ENCODE measurements at regions not wholly inside any gene's neighbourhood (a gene's known extent, or its start where the extent isn't known, plus 50 kb on each side); places are given as distances from the start of the nearest gene placed in this dataset.

GRCh38 chr5:3321119-3321760, 274.4 kb upstream of the IRX1 start:
- DNase-seq (no peak), ATAC-seq (no peak)

GRCh38 chr5:3320317-3320875, 275.2 kb upstream of the IRX1 start:
- no peak for DNase-seq
- no peak for ATAC-seq

GRCh38 chr5:3317051-3317795, 278.4 kb upstream of the IRX1 start:
- ATAC-seq (no peak), DNase-seq (no peak)

- no peak for ATAC-seq
- DNase-seq = no peak
Measured at GRCh38 chr5:3313569-3313968, 282.1 kb upstream of the IRX1 start.

GRCh38 chr5:3312299-3312698, 283.3 kb upstream of the IRX1 start:
- no peak for DNase-seq
- ATAC-seq = no peak

- ATAC-seq (no peak), DNase-seq (no peak)
Measured at GRCh38 chr5:3311433-3311832, 284.2 kb upstream of the IRX1 start.

- DNase-seq = no peak
- ATAC-seq = no peak
Measured at GRCh38 chr5:3310541-3311261, 284.9 kb upstream of the IRX1 start.

GRCh38 chr5:3309538-3309937, 286.1 kb upstream of the IRX1 start:
- ATAC-seq (no peak), DNase-seq (no peak)

GRCh38 chr5:3307982-3308621, 287.5 kb upstream of the IRX1 start:
- DNase-seq (no peak), ATAC-seq (no peak)

- DNase-seq = no peak
- ATAC-seq = no peak
Measured at GRCh38 chr5:3305432-3305831, 290.2 kb upstream of the IRX1 start.

GRCh38 chr5:3304346-3304745, 291.3 kb upstream of the IRX1 start:
- ATAC-seq (no peak), DNase-seq (no peak)

- no peak for ATAC-seq
Measured at GRCh38 chr5:3303777-3304176, 291.9 kb upstream of the IRX1 start.

GRCh38 chr5:3302228-3302627, 293.4 kb upstream of the IRX1 start:
- no peak for DNase-seq
- no peak for ATAC-seq

More at GRCh38 chr5:3303777-3304176, 291.9 kb upstream of the IRX1 start:
- DNase-seq = no peak

- DNase-seq (no peak), ATAC-seq (no peak)
Measured at GRCh38 chr5:3301306-3301705, 294.3 kb upstream of the IRX1 start.

GRCh38 chr5:3300726-3301125, 294.9 kb upstream of the IRX1 start:
- no peak for DNase-seq
- ATAC-seq = no peak

GRCh38 chr5:3299441-3299840, 296.2 kb upstream of the IRX1 start:
- ATAC-seq (no peak), DNase-seq (no peak)

GRCh38 chr5:3297853-3298252, 297.8 kb upstream of the IRX1 start:
- ATAC-seq = no peak

GRCh38 chr5:3288325-3288724, 307.3 kb upstream of the IRX1 start:
- DNase-seq (no peak), ATAC-seq (no peak)

More at GRCh38 chr5:3297853-3298252, 297.8 kb upstream of the IRX1 start:
- no peak for DNase-seq

- DNase-seq (no peak), ATAC-seq (no peak)
Measured at GRCh38 chr5:3287516-3287915, 308.1 kb upstream of the IRX1 start.

GRCh38 chr5:3285621-3286020, 310.0 kb upstream of the IRX1 start:
- no peak for DNase-seq

GRCh38 chr5:3284506-3284905, 311.1 kb upstream of the IRX1 start:
- no peak for ATAC-seq
- DNase-seq = no peak

More at GRCh38 chr5:3285621-3286020, 310.0 kb upstream of the IRX1 start:
- ATAC-seq = no peak

GRCh38 chr5:3282841-3283240, 312.8 kb upstream of the IRX1 start:
- DNase-seq (no peak), ATAC-seq (no peak)

Data from stimulated activated naive CD8-positive, alpha-beta T cell treated with anti-CD3 and anti-CD28 coated beads, Interleukin-15, Interleukin-2, amounts not matched to agents 100 U/mL and 50 U/mL, for 24 hours (primary cell).